H1 (cell line): ENCODE measurements at regions not wholly inside any gene's neighbourhood (a gene's known extent, or its start where the extent isn't known, plus 50 kb on each side); places are given as distances from the start of the nearest gene placed in this dataset.

Experiments
- CTCF ChIA-PET: fragments of 300-600 bp; sonication (Branson Sonifier 250); formaldehyde crosslinking; loops from one replicate; lab custom pipeline; 2021; ENCODE audit not compliant: partially characterized antibody; lab: Charles Lee
- POLR2A ChIA-PET: fragments of 300-600 bp; sonication (Branson Sonifier 250); formaldehyde crosslinking; loops from one replicate; lab custom pipeline; 2021; ENCODE audit warnings: inconsistent platforms; ENCODE audit not compliant: partially characterized antibody; lab: Charles Lee
- DNase-seq, 2 experiments: peaks; one replicate each; pipeline versions ENCODE4 v3.0.0 to v3.0.0-alpha.2; 2010 to 2022; ENCODE audit warnings: low spot score in 2 of 2, low read depth in 1 of 2, mixed read lengths in 1 of 2
- FAIRE-seq: peaks from 2 replicates; lab custom pipeline; 2011; peaks lifted over from hg19 to GRCh38; lab: Jason Lieb, UNC
- H2AFZ ChIP-seq: 2 replicates; pipeline ENCODE4 v1.8.1; 2012; ENCODE audit warnings: low read length, inconsistent platforms
- H2AK5ac ChIP-seq: 2 replicates; pipeline ENCODE4 v1.6.1; 2013; ENCODE audit warnings: low read depth, low read length
- H2BK120ac ChIP-seq: replicated peaks from 2 replicates; pipeline ENCODE3; 2013; ENCODE audit warnings: low read depth, low read length, inconsistent platforms
- H2BK12ac ChIP-seq: 2 replicates; pipeline ENCODE4 v1.6.1; 2013; ENCODE audit warnings: low read depth, low read length
- H2BK15ac ChIP-seq: 2 replicates; pipeline ENCODE4 v1.6.1; 2013; ENCODE audit warnings: low read length
- H2BK20ac ChIP-seq: 2 replicates; pipeline ENCODE4 v1.6.1; 2013; ENCODE audit warnings: low read length
- H2BK5ac ChIP-seq: 2 replicates; pipeline ENCODE4 v1.6.1; 2013; ENCODE audit warnings: low read depth, low read length
- H3K14ac ChIP-seq: 2 replicates; pipeline ENCODE4 v1.6.1; 2013; ENCODE audit warnings: inconsistent platforms; ENCODE audit not compliant: insufficient read length
- H3K18ac ChIP-seq: 2 replicates; pipeline ENCODE4 v1.6.1; 2013; ENCODE audit warnings: low read length; ENCODE audit errors: extremely low read depth
- H3K23ac ChIP-seq: 2 replicates; pipeline ENCODE4 v1.6.1; 2013; ENCODE audit warnings: inconsistent platforms; ENCODE audit not compliant: insufficient read length
- H3K23me2 ChIP-seq: 2 replicates; pipeline ENCODE4 v1.6.1; 2013; ENCODE audit warnings: low read depth, low read length
- H3K27ac ChIP-seq: 2 replicates; pipeline ENCODE4 v1.6.1; 2011; ENCODE audit warnings: low read depth, low read length, inconsistent platforms
- H3K27me3 ChIP-seq, 4 experiments: replicated peaks in 1 of 4; 1 replicate in 1 of 4; 2 replicates in 3 of 4; pipeline versions ENCODE4 v1.6.1 to v1.8.1; 2011 to 2013; ENCODE audit warnings: low read length in 3 of 4, mild to moderate bottlenecking in 3 of 4, inconsistent platforms in 2 of 4, mixed read lengths in 2 of 4, moderate library complexity in 1 of 4; ENCODE audit not compliant: control insufficient read depth in 3 of 4, insufficient read depth in 3 of 4; ENCODE audit errors: extremely low read depth in 1 of 4
- H3K36me3 ChIP-seq, 4 experiments: 2 replicates each; pipeline versions ENCODE4 v1.6.1 to v1.8.1; 2011 to 2013; ENCODE audit warnings: mild to moderate bottlenecking in 4 of 4, low read length in 3 of 4, moderate library complexity in 2 of 4, control low read depth in 1 of 4, inconsistent platforms in 1 of 4; ENCODE audit not compliant: insufficient read depth in 4 of 4, control insufficient read depth in 2 of 4
- H3K4ac ChIP-seq: replicated peaks from 2 replicates; pipeline ENCODE3; 2013; ENCODE audit warnings: low read length, low read depth, mixed read lengths, inconsistent platforms; ENCODE audit not compliant: insufficient read length
- H3K4me1 ChIP-seq, 4 experiments: replicated peaks in 1 of 4; 1 replicate in 1 of 4; 2 replicates in 3 of 4; pipeline versions ENCODE4 v1.6.1 to v1.8.1; 2011 to 2013; ENCODE audit warnings: low read length in 3 of 4, inconsistent platforms in 2 of 4, mixed read lengths in 1 of 4; ENCODE audit not compliant: insufficient read depth in 4 of 4, control insufficient read depth in 3 of 4
- H3K4me2 ChIP-seq, 2 experiments: 2 replicates each; pipeline versions ENCODE4 v1.6.1 to v1.8.1; 2011 to 2013; ENCODE audit warnings: low read depth in 2 of 2, low read length in 2 of 2, control low read depth in 1 of 2, inconsistent platforms in 1 of 2, mild to moderate bottlenecking in 1 of 2; ENCODE audit not compliant: insufficient read depth in 1 of 2
- H3K4me3 ChIP-seq, 4 experiments: fragments of 200-600, 300-600 bp in 1 of 4; sonication (generic), shearing (Covaris generic), sonication (Bioruptor Twin) in 1 of 4; 2 replicates each; pipeline versions ENCODE4 v1.5.1 to v1.8.1; 2011 to 2016; ENCODE audit warnings: low read length in 4 of 4, low read depth in 3 of 4, control low read depth in 2 of 4, inconsistent platforms in 2 of 4, mild to moderate bottlenecking in 2 of 4, mixed read lengths in 1 of 4, moderate library complexity in 1 of 4; ENCODE audit not compliant: insufficient read depth in 2 of 4; ENCODE audit errors: extremely low read depth in 1 of 4
- H3K56ac ChIP-seq: replicated peaks from 2 replicates; pipeline ENCODE3; 2013; ENCODE audit warnings: low read depth, mild to moderate bottlenecking, mixed read lengths, low read length, inconsistent platforms; ENCODE audit not compliant: insufficient read length
- H3K79me1 ChIP-seq: 2 replicates; pipeline ENCODE4 v1.6.1; 2013; ENCODE audit warnings: low read depth, low read length, control low read depth
- H3K79me2 ChIP-seq, 2 experiments: 2 replicates each; pipeline versions ENCODE4 v1.6.1 to v1.8.1; 2012 to 2013; ENCODE audit warnings: low read length in 2 of 2, mild to moderate bottlenecking in 2 of 2, inconsistent platforms in 1 of 2; ENCODE audit not compliant: insufficient read depth in 2 of 2, control insufficient read depth in 1 of 2
- H3K9ac ChIP-seq, 4 experiments: replicated peaks in 1 of 4; 1 replicate in 1 of 4; 2 replicates in 3 of 4; pipeline versions ENCODE4 v1.6.1 to v1.8.1; 2011 to 2013; ENCODE audit warnings: low read depth in 3 of 4, low read length in 3 of 4, control low read depth in 2 of 4, mild to moderate bottlenecking in 2 of 4, moderate library complexity in 2 of 4, inconsistent platforms in 1 of 4; ENCODE audit errors: extremely low read depth in 1 of 4
- H3K9me3 ChIP-seq, 2 experiments: 2 replicates each; pipeline versions ENCODE4 v1.6.1 to v1.8.1; 2012 to 2013; ENCODE audit warnings: mild to moderate bottlenecking in 2 of 2, moderate library complexity in 2 of 2, control low read depth in 1 of 2, inconsistent platforms in 1 of 2, low read depth in 1 of 2, low read length in 1 of 2, mixed read lengths in 1 of 2; ENCODE audit not compliant: insufficient read depth in 2 of 2
- H4K20me1 ChIP-seq, 2 experiments: replicated peaks in 1 of 2; 2 replicates each; pipeline versions ENCODE3 to v1.8.1; 2011 to 2013; ENCODE audit warnings: inconsistent platforms in 2 of 2, low read length in 2 of 2, mild to moderate bottlenecking in 1 of 2; ENCODE audit not compliant: insufficient read depth in 2 of 2, control insufficient read depth in 1 of 2
- H4K5ac ChIP-seq: 2 replicates; pipeline ENCODE4 v1.6.1; 2013; ENCODE audit warnings: low read length, low read depth, mixed read lengths, inconsistent platforms; ENCODE audit not compliant: insufficient read length
- H4K8ac ChIP-seq: 2 replicates; pipeline ENCODE4 v1.8.0; 2013; ENCODE audit warnings: mild to moderate bottlenecking, moderate library complexity, low read length, inconsistent platforms; ENCODE audit not compliant: insufficient read depth; ENCODE audit errors: extremely low read depth
- H4K91ac ChIP-seq: replicated peaks from 2 replicates; pipeline ENCODE3; 2013; ENCODE audit warnings: low read length, mixed read lengths, inconsistent platforms; ENCODE audit not compliant: insufficient read length
- ASH2L ChIP-seq: fragments of 200-600, 300-600 bp; sonication (generic); IDR thresholded peaks from one replicate; pipeline ENCODE4 v1.7.1; 2017; ENCODE audit warnings: low read length
- CEBPB ChIP-seq: IDR thresholded peaks from 2 replicates; pipeline ENCODE4 v1.6.1; 2012; ENCODE audit warnings: low read depth, low read length
- CHD1 ChIP-seq: IDR thresholded peaks from 2 replicates; pipeline ENCODE4 v1.6.1; 2012; ENCODE audit warnings: low read depth, low read length, improper control_type of control experiment
- EZH2 ChIP-seq: fragments of 200-600 bp; sonication (generic); IDR thresholded peaks from 2 replicates; pipeline ENCODE4 v1.7.1; 2012; ENCODE audit warnings: low read depth, mild to moderate bottlenecking, moderate library complexity, low read length, inconsistent platforms; ENCODE audit not compliant: severe bottlenecking
- GABPA ChIP-seq: IDR thresholded peaks from 2 replicates; pipeline ENCODE4 v1.6.1; 2011; ENCODE audit warnings: mild to moderate bottlenecking, low read length, moderate library complexity, borderline replicate concordance; ENCODE audit not compliant: insufficient read depth
- HDAC6 ChIP-seq: IDR thresholded peaks from one replicate; pipeline ENCODE4 v1.7.1; 2012; ENCODE audit warnings: low read depth, mild to moderate bottlenecking, inconsistent platforms, low read length, moderate library complexity
- KDM1A ChIP-seq: fragments of 200-600, 300-600 bp; sonication (generic); IDR thresholded peaks from 2 replicates; pipeline ENCODE4 v1.7.1; 2016; ENCODE audit warnings: mild to moderate bottlenecking, low read length, borderline replicate concordance
- PHF8 ChIP-seq: fragments of 200-600 bp; sonication (generic); conservative IDR thresholded peaks from 2 replicates; pipeline ENCODE4 v1.7.1; 2012; ENCODE audit warnings: low read depth, mild to moderate bottlenecking, inconsistent platforms, low read length, moderate library complexity
- SIRT6 ChIP-seq: IDR thresholded peaks from one replicate; pipeline ENCODE4 v1.7.1; 2012; ENCODE audit warnings: low read length, inconsistent platforms
- TCF12 ChIP-seq: IDR thresholded peaks from 2 replicates; pipeline ENCODE4 v1.6.1; 2011; ENCODE audit warnings: low read depth, mild to moderate bottlenecking, low read length
- ZNF274 ChIP-seq: IDR thresholded peaks from 2 replicates; pipeline ENCODE4 v1.7.0; 2012; ENCODE audit warnings: low read length, borderline replicate concordance; ENCODE audit errors: extremely low read depth
- WGBS, 2 experiments: shearing (Covaris generic) in 1 of 2; methylation state at CpG; one replicate each; pipeline versions ENCODE4 v1.1.6 to v1.1.7; 2013 to 2015; ENCODE audit warnings: low lambda C conversion rate in 2 of 2, mixed read lengths in 2 of 2, inconsistent platforms in 1 of 2, low coverage in 1 of 2, missing lambda C conversion rate in 1 of 2; ENCODE audit not compliant: insufficient replicate concordance in 2 of 2, insufficient coverage in 1 of 2, insufficient read length in 1 of 2; ENCODE audit errors: extremely low coverage in 1 of 2, missing lambda C conversion rate in 1 of 2; 5-methylcytosine and 5-hydroxymethylcytosine counted together
- TF ChIP-seq, protein P1 (sequence below): IDR thresholded peaks from 2 replicates; pipeline ENCODE4 v1.6.1; 2011; ENCODE audit warnings: low read depth, mild to moderate bottlenecking, low read length; ENCODE audit not compliant: insufficient read depth
- TF ChIP-seq, protein P2 (sequence below): IDR thresholded peaks from 2 replicates; pipeline ENCODE4 v1.6.1; 2012; ENCODE audit warnings: inconsistent platforms

DNA sequence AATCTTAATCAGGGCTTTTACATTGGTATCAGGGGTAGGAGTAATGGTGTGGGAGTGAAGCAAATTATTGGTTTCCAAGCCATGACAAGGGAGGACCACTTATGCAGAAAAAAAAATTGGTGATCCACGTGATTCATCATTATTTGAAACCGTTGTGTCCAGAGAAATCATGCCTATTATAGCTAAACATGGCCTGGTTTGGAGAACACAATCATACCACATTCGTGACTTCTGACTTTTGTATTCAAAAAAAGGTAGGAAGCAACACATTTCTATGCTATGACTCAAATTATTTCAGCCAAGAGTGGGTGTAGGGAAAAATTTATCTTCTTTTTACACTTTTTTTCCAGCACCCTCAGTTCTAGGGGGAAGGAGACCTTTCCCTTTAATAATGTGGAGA is 924.3 kb upstream of the GBE1 start:
- Histone ChIP-seq H3K4ac (no peak overlapping the region), H4K20me1 (no peaks in the 10 kb centered on the region), H3K79me2 (no peaks in the 10 kb centered on the region), H3K4me1 (no peaks in the 10 kb centered on the region), H3K18ac (no peak overlapping the region), H3K14ac (no peak overlapping the region), H4K8ac (no peak overlapping the region), H3K79me1 (no peaks in the 10 kb centered on the region), H2BK12ac (no peak overlapping the region), H4K5ac (no peak overlapping the region), H2BK5ac (no peak overlapping the region), H2AFZ (no peak overlapping the region), H3K36me3 (no peaks in the 10 kb centered on the region), H2BK15ac (no peak overlapping the region), H3K27me3 (no peaks in the 10 kb centered on the region), H2BK120ac (no peak overlapping the region), H3K4me3 (no peak overlapping the region), H3K56ac (no peak overlapping the region), H3K27ac (no peak overlapping the region), H3K4me2 (no peak overlapping the region), H3K9ac (no peak overlapping the region), H3K9me3 (no peaks in the 10 kb centered on the region), H4K91ac (no peak overlapping the region), H3K23me2 (no peaks in the 10 kb centered on the region), H3K23ac (no peak overlapping the region), H2AK5ac (no peak overlapping the region), H2BK20ac (no peak overlapping the region)
- WGBS, 2 experiments, result 56% methylated on average over 3 of the region's 3 CpGs; no CpG with 5 or more reads in 1 of the 2 experiments
- ChIA-PET POLR2A (no interaction called here), CTCF (interaction anchor here (1.0 kb wide), 1 partner anchor 189 kb away, joined by 3 read pairs; no protein-coding TSS in a partner anchor)
- no peak for FAIRE-seq
- no peak for DNase-seq
- TF ChIP-seq KDM1A (no peak), EZH2 (no peak), SIRT6 (no peak), PHF8 (no peak), CEBPB (no peak), ZNF274 (no peak), HDAC6 (no peak), CHD1 (no peak), GABPA (no peak), TCF12 (no peak), ASH2L (no peak)
- TF ChIP-seq, protein P1, sequence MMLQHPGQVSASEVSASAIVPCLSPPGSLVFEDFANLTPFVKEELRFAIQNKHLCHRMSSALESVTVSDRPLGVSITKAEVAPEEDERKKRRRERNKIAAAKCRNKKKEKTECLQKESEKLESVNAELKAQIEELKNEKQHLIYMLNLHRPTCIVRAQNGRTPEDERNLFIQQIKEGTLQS, result no peak
- TF ChIP-seq, protein P2, sequence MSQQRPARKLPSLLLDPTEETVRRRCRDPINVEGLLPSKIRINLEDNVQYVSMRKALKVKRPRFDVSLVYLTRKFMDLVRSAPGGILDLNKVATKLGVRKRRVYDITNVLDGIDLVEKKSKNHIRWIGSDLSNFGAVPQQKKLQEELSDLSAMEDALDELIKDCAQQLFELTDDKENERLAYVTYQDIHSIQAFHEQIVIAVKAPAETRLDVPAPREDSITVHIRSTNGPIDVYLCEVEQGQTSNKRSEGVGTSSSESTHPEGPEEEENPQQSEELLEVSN, result no peak
